Glomerular visceral epithelial cell (primary cell): ENCODE measurements at regions not wholly inside any gene's neighbourhood (a gene's known extent, or its start where the extent isn't known, plus 50 kb on each side); places are given as distances from the start of the nearest gene placed in this dataset.

Experiments
- DNase-seq: peaks from one replicate; pipeline ENCODE4 v3.0.0-alpha.2; 2016; ENCODE audit errors: extremely low spot score

GRCh38 chr12:107225635-107226034 is 132.3 kb upstream of the CRY1 start:
- DNase-seq, result peak; percentile 63

GRCh38 chr12:107226126-107226525 is 132.8 kb upstream of the CRY1 start:
- no peak for DNase-seq

- DNase-seq, result no peak
These were observed 134.7 kb upstream of the CRY1 start for GRCh38 chr12:107228076-107228475.

- DNase-seq, result no peak
These were observed 136.5 kb upstream of the CRY1 start for GRCh38 chr12:107229827-107230226.

GRCh38 chr12:107231303-107231702 is 138.0 kb upstream of the CRY1 start:
- DNase-seq, result no peak

- DNase-seq, result no peak
These were observed 140.2 kb upstream of the CRY1 start for GRCh38 chr12:107233551-107233950.

- no peak for DNase-seq
These were observed 142.3 kb upstream of the CRY1 start for GRCh38 chr12:107235600-107235999.

GRCh38 chr12:107236824-107237511 is 143.6 kb upstream of the CRY1 start:
- no peak for DNase-seq

GRCh38 chr12:107238296-107238695 is 144.9 kb upstream of the CRY1 start:
- no peak for DNase-seq

- no peak for DNase-seq
These were observed 148.1 kb upstream of the CRY1 start for GRCh38 chr12:107241411-107241810.

GRCh38 chr12:107242189-107242588 is 148.8 kb upstream of the CRY1 start:
- DNase-seq, result no peak

GRCh38 chr12:107243341-107243740 is 150.0 kb upstream of the CRY1 start:
- no peak for DNase-seq

GRCh38 chr12:107244584-107244983 is 151.2 kb upstream of the CRY1 start:
- DNase-seq, result no peak

- DNase-seq, result no peak
These were observed 154.3 kb upstream of the CRY1 start for GRCh38 chr12:107247650-107248049.

- DNase-seq, result no peak
These were observed 154.8 kb upstream of the CRY1 start for GRCh38 chr12:107248187-107248586.

GRCh38 chr12:107251288-107251687 is 157.9 kb upstream of the CRY1 start:
- no peak for DNase-seq

- DNase-seq, result no peak
These were observed 160.0 kb upstream of the CRY1 start for GRCh38 chr12:107253361-107253760.

- no peak for DNase-seq
These were observed 161.0 kb upstream of the CRY1 start for GRCh38 chr12:107254258-107254856.

- no peak for DNase-seq
These were observed 165.4 kb upstream of the CRY1 start for GRCh38 chr12:107258780-107259179.

- DNase-seq, result no peak
These were observed 170.6 kb upstream of the CRY1 start for GRCh38 chr12:107263980-107264379.

GRCh38 chr12:107264667-107265066 is 171.3 kb upstream of the CRY1 start:
- DNase-seq, result no peak

GRCh38 chr12:107267604-107268003 is 174.3 kb upstream of the CRY1 start:
- no peak for DNase-seq

GRCh38 chr12:107271523-107271922 is 178.2 kb upstream of the CRY1 start:
- DNase-seq, result no peak

GRCh38 chr12:107275530-107275929 is 182.2 kb upstream of the CRY1 start:
- DNase-seq, result no peak
